Peyer's patch (tissue), 4 donors: ENCODE measurements at regions not wholly inside any gene's neighbourhood (a gene's known extent, or its start where the extent isn't known, plus 50 kb on each side); places are given as distances from the start of the nearest gene placed in this dataset.

Source experiments
- DNase-seq, 3 donors: peaks; one replicate each; pipeline ENCODE4 v3.0.0-alpha.2; 2017 to 2019
- H3K27ac ChIP-seq, 4 donors: fragments of 200-600 bp; sonication (generic); one replicate each; pipeline ENCODE4 v1.5.1; 2016 to 2019
- H3K27me3 ChIP-seq, 2 donors: fragments of 200-600 bp; sonication (generic); one replicate each; pipeline ENCODE4 v1.5.1; 2019
- H3K36me3 ChIP-seq, 3 donors: fragments of 200-600 bp; sonication (generic); one replicate each; pipeline ENCODE4 v1.5.1; 2016 to 2019
- H3K4me1 ChIP-seq, 4 donors: fragments of 200-600 bp; sonication (generic); one replicate each; pipeline ENCODE4 v1.5.1; 2016 to 2019
- H3K4me3 ChIP-seq, 4 donors: fragments of 200-600 bp; sonication (generic); 1 replicate in 3 of 4; 2 replicates in 1 of 4; pipeline ENCODE4 v1.5.1; 2016 to 2019; ENCODE audit warnings: mild to moderate bottlenecking in 1 of 4
- H3K9me3 ChIP-seq, 4 donors: fragments of 200-600 bp; sonication (generic); one replicate each; pipeline ENCODE4 v1.5.1; 2016 to 2019; ENCODE audit warnings: mild to moderate bottlenecking in 1 of 4
- POLR2A ChIP-seq, 2 donors: fragments of 450-650 bp; IDR thresholded peaks; one replicate each; pipeline ENCODE4 v1.5.1; 2017; ENCODE audit warnings: antibody characterized with exemption in 2 of 2, mild to moderate bottlenecking in 2 of 2, moderate library complexity in 2 of 2
- TF ChIP-seq, protein P1 (sequence below), 6 experiments: fragments of 450-650 bp in 4 of 6; fragments of 200-600 bp in 2 of 6; sonication (generic) in 1 of 6; IDR thresholded peaks; one replicate each; pipeline ENCODE4 v1.5.1; 2017 to 2019; ENCODE audit warnings: antibody characterized with exemption in 6 of 6, mild to moderate bottlenecking in 3 of 6, moderate library complexity in 1 of 6

DNA sequence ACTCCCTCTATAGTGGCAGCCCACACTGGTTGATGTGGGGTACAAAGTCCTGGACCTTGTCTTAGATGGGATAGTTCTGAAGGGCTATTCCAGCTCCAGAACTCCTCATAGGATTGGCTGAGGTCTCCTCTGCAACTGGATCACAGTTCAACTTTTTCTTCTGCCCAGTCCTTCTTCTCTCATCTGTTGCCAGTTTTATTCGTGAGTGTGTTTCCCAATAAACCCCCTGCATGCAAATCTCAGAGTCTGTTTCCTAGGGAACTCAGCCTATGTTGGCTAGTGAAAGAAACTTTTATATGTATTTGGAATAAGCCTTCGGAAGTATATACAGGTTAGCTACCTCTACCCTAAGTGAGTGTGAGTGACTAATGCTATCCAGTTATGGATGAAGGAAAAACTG, 823.4 kb downstream of the SLC4A3 start:
- H3K27me3 ChIP-seq = no peaks in the 10 kb centered on the region
- DNase-seq = no peak
- H3K4me3 ChIP-seq = no peak overlapping the region
- TF ChIP-seq, protein P1, sequence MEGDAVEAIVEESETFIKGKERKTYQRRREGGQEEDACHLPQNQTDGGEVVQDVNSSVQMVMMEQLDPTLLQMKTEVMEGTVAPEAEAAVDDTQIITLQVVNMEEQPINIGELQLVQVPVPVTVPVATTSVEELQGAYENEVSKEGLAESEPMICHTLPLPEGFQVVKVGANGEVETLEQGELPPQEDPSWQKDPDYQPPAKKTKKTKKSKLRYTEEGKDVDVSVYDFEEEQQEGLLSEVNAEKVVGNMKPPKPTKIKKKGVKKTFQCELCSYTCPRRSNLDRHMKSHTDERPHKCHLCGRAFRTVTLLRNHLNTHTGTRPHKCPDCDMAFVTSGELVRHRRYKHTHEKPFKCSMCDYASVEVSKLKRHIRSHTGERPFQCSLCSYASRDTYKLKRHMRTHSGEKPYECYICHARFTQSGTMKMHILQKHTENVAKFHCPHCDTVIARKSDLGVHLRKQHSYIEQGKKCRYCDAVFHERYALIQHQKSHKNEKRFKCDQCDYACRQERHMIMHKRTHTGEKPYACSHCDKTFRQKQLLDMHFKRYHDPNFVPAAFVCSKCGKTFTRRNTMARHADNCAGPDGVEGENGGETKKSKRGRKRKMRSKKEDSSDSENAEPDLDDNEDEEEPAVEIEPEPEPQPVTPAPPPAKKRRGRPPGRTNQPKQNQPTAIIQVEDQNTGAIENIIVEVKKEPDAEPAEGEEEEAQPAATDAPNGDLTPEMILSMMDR (IDR thresholded peaks at IDR 0.05) = no peak
- no peak for TF ChIP-seq POLR2A (IDR thresholded peaks at IDR 0.05)
- H3K36me3 ChIP-seq = no peaks in the 10 kb centered on the region
- H3K4me1 ChIP-seq = no peaks in the 10 kb centered on the region
- no peaks in the 10 kb centered on the region for H3K9me3 ChIP-seq
- no peak overlapping the region for H3K27ac ChIP-seq

DNA sequence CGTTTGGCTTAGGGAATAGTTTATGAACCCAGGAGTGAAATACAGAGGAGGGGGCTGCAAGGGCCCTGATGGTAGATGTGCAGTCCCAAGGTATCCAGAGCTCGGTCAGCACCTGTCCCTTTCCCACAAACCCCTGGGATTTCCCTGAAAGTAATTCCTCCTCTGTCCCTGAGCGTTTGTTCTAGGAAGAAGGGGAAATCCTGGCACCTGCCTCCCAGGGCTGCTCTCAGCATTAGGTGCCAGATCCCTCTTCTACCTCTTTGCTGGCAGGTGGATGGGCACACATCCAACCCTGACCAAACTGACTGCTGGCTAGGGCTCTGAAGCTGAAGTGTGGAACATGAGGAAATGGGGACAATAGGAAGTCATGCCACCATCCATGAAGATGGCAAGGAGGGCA, 824.0 kb downstream of the SLC4A3 start:
- Histone ChIP-seq H3K9me3 (no peaks in the 10 kb centered on the region), H3K4me1 (no peaks in the 10 kb centered on the region), H3K27me3 (no peaks in the 10 kb centered on the region), H3K4me3 (no peak overlapping the region), H3K27ac (no peak overlapping the region), H3K36me3 (no peaks in the 10 kb centered on the region)
- no peak for TF ChIP-seq POLR2A (IDR thresholded peaks at IDR 0.05)
- TF ChIP-seq, protein P1 (IDR thresholded peaks at IDR 0.05) = no peak
- DNase-seq = no peak

DNA sequence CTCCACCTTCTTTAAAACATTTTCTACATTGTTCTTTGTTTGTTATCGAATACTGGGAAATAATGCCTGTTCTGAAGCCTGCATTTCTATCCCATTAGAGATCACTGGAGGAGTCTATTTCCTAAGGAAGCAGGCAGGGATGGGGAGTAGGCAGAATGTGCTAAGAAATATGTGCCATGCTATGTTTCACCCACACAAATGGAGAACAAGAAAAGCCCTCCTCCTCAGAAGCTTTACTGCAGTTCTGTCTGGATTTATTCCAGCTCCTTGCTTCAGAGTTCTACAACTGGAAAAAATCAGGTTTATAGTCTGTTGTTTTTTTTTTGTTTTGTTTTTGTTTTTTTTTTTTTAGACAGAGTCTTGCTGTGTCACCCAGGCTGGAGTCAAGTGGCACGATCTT, 825.1 kb downstream of the SLC4A3 start:
- TF ChIP-seq, protein P1 (IDR thresholded peaks at IDR 0.05) = no peak
- TF ChIP-seq POLR2A (IDR thresholded peaks at IDR 0.05) = no peak
- Histone ChIP-seq H3K9me3 (no peaks in the 10 kb centered on the region), H3K4me3 (no peak overlapping the region), H3K27ac (no peak overlapping the region), H3K4me1 (no peaks in the 10 kb centered on the region), H3K36me3 (no peaks in the 10 kb centered on the region), H3K27me3 (no peaks in the 10 kb centered on the region)
- no peak for DNase-seq

DNA sequence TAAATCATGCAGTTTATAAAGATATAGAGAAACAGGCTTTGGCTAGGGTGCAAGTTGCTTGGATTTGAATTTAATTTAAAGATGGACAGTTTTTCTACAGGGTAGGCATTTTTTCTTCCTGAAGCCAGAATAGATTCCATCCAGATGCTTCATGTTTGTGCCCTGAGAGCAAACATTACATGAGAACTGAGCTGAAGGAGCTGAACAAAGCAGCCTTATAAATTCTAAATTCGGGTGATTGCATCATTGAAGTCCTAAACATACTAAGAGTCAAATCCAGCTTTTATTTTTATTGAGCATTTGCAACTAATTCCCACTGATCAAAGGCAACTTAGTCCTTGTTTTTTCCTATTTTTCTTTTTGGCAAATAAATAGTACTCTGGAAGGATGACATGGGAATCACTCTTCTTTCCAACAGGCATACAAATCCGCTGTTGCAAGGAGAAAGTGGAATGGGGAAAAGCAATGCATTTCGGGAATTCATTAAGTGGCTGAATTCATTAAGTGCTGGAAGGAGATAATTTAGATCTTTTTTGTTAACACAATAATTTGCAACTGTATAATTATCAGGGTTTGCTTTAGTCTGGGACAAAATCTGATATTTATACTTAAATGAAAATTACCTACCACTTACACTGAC, 828.0 kb downstream of the SLC4A3 start:
- Histone ChIP-seq H3K36me3 (no peaks in the 10 kb centered on the region), H3K4me1 (no peaks in the 10 kb centered on the region), H3K27ac (no peak overlapping the region), H3K27me3 (no peaks in the 10 kb centered on the region), H3K9me3 (no peaks in the 10 kb centered on the region), H3K4me3 (no peak overlapping the region)
- no peak for TF ChIP-seq POLR2A (IDR thresholded peaks at IDR 0.05)
- TF ChIP-seq, protein P1 (IDR thresholded peaks at IDR 0.05) = no peak
- DNase-seq = no peak

DNA sequence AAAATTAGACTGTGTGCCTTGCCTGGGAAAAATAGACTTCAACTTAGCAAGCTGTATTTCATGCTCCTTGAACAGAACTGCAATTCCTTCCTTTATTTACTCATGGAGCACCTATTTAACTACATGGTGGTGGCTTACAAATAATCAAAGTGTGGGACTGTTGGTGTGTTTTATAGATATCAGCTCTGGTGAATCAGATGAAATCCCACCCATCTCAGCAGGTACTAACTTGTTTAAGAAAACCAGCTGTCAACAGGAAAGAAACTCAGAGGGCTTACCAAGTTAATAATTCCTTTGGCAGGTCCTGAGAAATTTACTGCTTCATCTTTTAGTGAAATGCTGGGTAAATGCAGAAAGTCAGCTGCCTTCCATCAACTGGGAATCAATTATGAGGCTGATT, 830.6 kb downstream of the SLC4A3 start:
- Histone ChIP-seq H3K36me3 (no peaks in the 10 kb centered on the region), H3K4me1 (no peaks in the 10 kb centered on the region), H3K27ac (no peak overlapping the region), H3K4me3 (no peak overlapping the region), H3K27me3 (no peaks in the 10 kb centered on the region), H3K9me3 (no peaks in the 10 kb centered on the region)
- no peak for DNase-seq
- TF ChIP-seq, protein P1 (IDR thresholded peaks at IDR 0.05) = no peak
- TF ChIP-seq POLR2A (IDR thresholded peaks at IDR 0.05) = no peak
